ENCODE measurements at regions not wholly inside any gene's neighbourhood (a gene's known extent, or its start where the extent isn't known, plus 50 kb on each side); places are given as distances from the start of the nearest gene placed in this dataset.

DNA sequence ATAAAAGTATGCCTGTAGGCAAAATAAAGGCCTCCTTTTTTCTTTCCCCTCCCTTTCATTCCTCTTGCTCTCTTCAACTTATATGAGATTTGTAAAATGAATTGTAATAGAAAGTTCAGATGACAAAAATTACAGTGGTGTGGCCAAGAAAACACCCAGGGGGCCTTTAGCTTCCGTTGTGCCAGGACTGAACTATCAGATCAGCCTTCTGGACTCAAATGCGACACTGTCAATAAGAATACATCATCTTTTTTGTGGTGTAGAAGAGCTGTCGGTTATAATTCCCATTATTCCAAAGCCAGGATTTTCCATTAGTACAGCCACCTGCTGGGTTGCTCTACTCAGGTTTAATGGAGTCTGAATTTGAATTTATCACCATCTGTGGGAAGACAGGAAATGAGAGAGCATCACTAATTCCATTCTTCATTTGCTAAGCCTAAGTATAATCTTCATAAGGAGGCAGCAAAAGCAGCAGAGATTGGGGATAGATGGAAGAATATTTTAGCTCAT is 443.4 kb downstream of the ANXA1 start:
- H3K27ac ChIP-seq (ENCODE audit: low read depth, low read length) = no peak overlapping the region
- peaks cover 10% of the 10 kb centered on the region for H3K4me1 ChIP-seq (ENCODE audit: control insufficient read depth, insufficient read depth, low read length)
- no peaks in the 10 kb centered on the region for H3K9me3 ChIP-seq (ENCODE audit: control insufficient read depth, insufficient read depth, low read depth, low read length)
- no peaks in the 10 kb centered on the region for H3K27me3 ChIP-seq (ENCODE audit: control insufficient read depth, insufficient read depth, low read length)
- no peaks in the 10 kb centered on the region for H3K36me3 ChIP-seq (ENCODE audit: control insufficient read depth, insufficient read depth, low read length)
- H3K4me3 ChIP-seq (ENCODE audit: low read depth, low read length) = no peak overlapping the region
- no peak overlapping the region for H3K9ac ChIP-seq (ENCODE audit: low read length)

DNA sequence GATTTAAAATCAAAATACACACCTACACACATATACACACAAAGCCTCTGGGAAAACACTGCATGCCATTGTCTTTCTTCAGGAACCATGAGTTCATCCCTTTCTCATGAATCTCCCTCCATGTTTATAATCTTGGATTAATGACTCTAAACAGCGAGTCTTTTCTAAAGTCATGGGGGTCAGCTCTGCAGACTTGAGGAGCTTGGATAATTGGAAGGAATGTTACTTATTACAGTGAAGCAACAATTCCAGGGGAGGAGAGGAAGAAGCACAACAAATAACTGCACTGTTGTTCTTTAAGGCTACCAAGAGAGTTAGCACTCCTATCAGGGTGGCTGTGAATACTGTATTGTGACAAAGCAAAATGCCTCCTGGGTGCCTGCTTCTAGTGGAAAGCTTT is 444.7 kb downstream of the ANXA1 start:
- no peaks in the 10 kb centered on the region for H3K36me3 ChIP-seq (ENCODE audit: control insufficient read depth, insufficient read depth, low read length)
- no peak overlapping the region for H3K4me3 ChIP-seq (ENCODE audit: low read depth, low read length)
- H3K9me3 ChIP-seq (ENCODE audit: control insufficient read depth, insufficient read depth, low read depth, low read length) = no peaks in the 10 kb centered on the region
- no peaks in the 10 kb centered on the region for H3K27me3 ChIP-seq (ENCODE audit: control insufficient read depth, insufficient read depth, low read length)
- H3K4me1 ChIP-seq (ENCODE audit: control insufficient read depth, insufficient read depth, low read length) = peaks cover 10% of the 10 kb centered on the region
- no peak overlapping the region for H3K27ac ChIP-seq (ENCODE audit: low read depth, low read length)
- H3K9ac ChIP-seq (ENCODE audit: low read length) = no peak overlapping the region

DNA sequence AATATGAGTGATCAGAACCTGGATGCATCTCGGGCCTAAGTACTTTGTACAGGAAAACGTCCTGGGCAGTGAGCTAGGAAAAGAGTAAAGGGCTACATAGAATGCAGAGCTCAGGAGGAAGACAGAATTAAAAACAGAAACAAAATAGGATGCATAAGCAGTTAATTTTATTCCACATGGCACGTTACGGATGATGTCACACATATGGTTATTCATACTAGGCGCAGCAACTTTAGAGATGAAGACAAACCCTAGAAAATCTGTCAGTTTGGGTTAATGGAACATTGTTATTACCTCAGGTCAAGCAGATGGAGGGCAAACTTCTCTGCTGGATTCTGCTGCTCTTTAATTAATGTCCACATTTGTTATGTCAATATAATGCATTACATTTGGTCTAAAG is 445.4 kb downstream of the ANXA1 start:
- Histone ChIP-seq H3K9me3 (ENCODE audit: control insufficient read depth, insufficient read depth, low read depth, low read length) (no peaks in the 10 kb centered on the region), H3K36me3 (ENCODE audit: control insufficient read depth, insufficient read depth, low read length) (no peaks in the 10 kb centered on the region), H3K27me3 (ENCODE audit: control insufficient read depth, insufficient read depth, low read length) (no peaks in the 10 kb centered on the region), H3K9ac (ENCODE audit: low read length) (no peak overlapping the region), H3K4me1 (ENCODE audit: control insufficient read depth, insufficient read depth, low read length) (peaks cover 10% of the 10 kb centered on the region), H3K27ac (ENCODE audit: low read depth, low read length) (no peak overlapping the region), H3K4me3 (ENCODE audit: low read depth, low read length) (no peak overlapping the region)

DNA sequence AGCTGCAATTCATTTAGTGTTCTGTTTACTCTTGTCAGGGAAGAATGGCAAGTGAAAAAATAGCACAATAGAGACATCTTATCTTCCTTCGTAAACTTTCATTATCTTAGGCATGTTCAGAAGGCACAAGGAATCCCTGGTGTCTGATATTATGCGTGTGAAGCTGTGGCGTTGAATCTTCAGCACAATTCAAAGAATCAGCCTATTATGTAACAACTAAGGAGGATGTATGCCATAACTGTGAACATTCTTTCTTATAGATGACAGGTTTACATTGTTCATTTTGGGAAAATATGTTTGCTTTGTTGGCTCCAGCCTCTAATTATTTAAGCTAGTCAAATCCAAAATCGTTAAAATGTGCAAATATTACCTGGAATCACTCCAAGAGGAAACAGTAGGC is 446.1 kb downstream of the ANXA1 start:
- H3K4me3 ChIP-seq (ENCODE audit: low read depth, low read length) = no peak overlapping the region
- no peaks in the 10 kb centered on the region for H3K36me3 ChIP-seq (ENCODE audit: control insufficient read depth, insufficient read depth, low read length)

DNA sequence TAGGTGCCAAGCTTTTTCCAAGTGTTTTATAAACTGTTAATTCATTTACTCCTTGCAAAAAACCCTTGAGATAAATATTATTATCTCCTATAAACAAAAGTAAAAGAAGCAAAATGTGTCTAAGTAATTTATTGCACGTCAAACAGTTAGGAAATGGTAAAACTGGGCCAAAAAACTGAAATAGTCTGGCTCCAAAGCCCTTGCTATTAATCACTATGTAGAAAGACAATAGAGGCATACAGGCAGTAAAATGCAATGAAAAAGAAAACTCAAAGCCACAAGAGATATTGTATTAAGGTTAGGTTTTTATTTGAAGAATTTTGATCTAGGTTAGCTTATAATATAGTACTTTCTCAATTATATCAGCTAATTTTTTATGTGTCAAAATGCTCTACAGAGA is 457.7 kb downstream of the ANXA1 start:
- Histone ChIP-seq H3K4me3 (ENCODE audit: low read depth, low read length) (no peak overlapping the region), H3K9me3 (ENCODE audit: control insufficient read depth, insufficient read depth, low read depth, low read length) (no peaks in the 10 kb centered on the region), H3K36me3 (ENCODE audit: control insufficient read depth, insufficient read depth, low read length) (no peaks in the 10 kb centered on the region), H3K27ac (ENCODE audit: low read depth, low read length) (no peak overlapping the region), H3K27me3 (ENCODE audit: control insufficient read depth, insufficient read depth, low read length) (no peaks in the 10 kb centered on the region), H3K9ac (ENCODE audit: low read length) (no peak overlapping the region), H3K4me1 (ENCODE audit: control insufficient read depth, insufficient read depth, low read length) (peaks cover 2% of the 10 kb centered on the region; the same call in 1 of the 2 replicates)

More for the DNA sequence above, 446.1 kb downstream of the ANXA1 start:
- H3K9me3 ChIP-seq (ENCODE audit: control insufficient read depth, insufficient read depth, low read depth, low read length) = no peaks in the 10 kb centered on the region
- no peak overlapping the region for H3K27ac ChIP-seq (ENCODE audit: low read depth, low read length)
- peaks cover 10% of the 10 kb centered on the region for H3K4me1 ChIP-seq (ENCODE audit: control insufficient read depth, insufficient read depth, low read length)
- H3K27me3 ChIP-seq (ENCODE audit: control insufficient read depth, insufficient read depth, low read length) = no peaks in the 10 kb centered on the region
- no peak overlapping the region for H3K9ac ChIP-seq (ENCODE audit: low read length)

DNA sequence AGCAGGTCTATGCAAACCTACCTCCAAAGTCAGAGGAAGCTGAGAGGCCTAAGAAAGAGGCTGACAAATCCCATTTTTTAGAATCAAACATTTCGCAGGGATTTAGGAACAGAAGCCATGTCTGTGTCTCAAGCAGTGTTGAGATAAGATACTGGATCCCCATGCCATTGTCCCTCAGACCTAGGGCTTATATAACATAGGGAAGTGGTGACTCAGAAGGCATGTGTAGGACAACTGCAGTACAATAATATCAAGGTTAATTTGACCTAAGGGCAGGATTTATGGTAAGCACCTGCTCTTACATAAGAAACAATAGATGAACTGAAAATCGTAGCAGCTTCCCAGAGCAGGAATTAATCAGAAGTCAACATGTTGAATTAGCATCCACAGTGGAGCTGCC is 459.4 kb downstream of the ANXA1 start:
- H3K27me3 ChIP-seq (ENCODE audit: control insufficient read depth, insufficient read depth, low read length) = no peaks in the 10 kb centered on the region

DNA sequence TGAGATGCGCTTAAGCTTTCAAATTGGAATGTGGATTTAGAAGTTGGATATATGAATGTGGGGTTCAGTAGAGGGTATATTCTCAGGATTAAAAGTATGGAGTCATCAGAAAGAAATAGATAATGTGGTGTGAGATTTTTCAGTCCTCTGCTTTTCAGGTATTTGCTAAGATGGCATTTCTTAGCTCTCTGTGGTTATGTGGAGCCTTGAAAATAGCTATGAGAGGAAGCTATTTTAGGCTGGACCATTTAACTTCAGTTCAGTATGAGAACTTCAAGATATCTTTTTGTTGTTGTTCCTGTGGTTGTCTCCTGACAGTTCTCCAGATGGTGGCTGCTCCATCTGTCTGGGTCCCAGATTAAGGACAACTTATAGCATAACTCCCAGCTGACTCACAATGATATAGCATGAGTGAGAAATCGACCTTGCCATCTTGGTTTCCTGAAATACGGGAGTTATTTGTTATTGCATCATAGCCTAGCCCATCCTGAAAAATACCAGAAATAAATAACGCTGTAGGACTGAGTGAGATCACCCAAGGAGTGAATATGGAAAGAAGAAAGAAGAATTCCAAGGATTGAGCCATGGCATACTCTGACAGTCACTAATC is 461.5 kb downstream of the ANXA1 start:
- Histone ChIP-seq H3K9ac (ENCODE audit: low read length) (no peak overlapping the region), H3K4me3 (ENCODE audit: low read depth, low read length) (no peak overlapping the region), H3K27ac (ENCODE audit: low read depth, low read length) (no peak overlapping the region), H3K27me3 (ENCODE audit: control insufficient read depth, insufficient read depth, low read length) (no peaks in the 10 kb centered on the region), H3K36me3 (ENCODE audit: control insufficient read depth, insufficient read depth, low read length) (no peaks in the 10 kb centered on the region), H3K9me3 (ENCODE audit: control insufficient read depth, insufficient read depth, low read depth, low read length) (no peaks in the 10 kb centered on the region), H3K4me1 (ENCODE audit: control insufficient read depth, insufficient read depth, low read length) (peaks cover 17% of the 10 kb centered on the region)

More for the DNA sequence above, 459.4 kb downstream of the ANXA1 start:
- Histone ChIP-seq H3K9me3 (ENCODE audit: control insufficient read depth, insufficient read depth, low read depth, low read length) (no peaks in the 10 kb centered on the region), H3K4me3 (ENCODE audit: low read depth, low read length) (no peak overlapping the region), H3K36me3 (ENCODE audit: control insufficient read depth, insufficient read depth, low read length) (no peaks in the 10 kb centered on the region), H3K4me1 (ENCODE audit: control insufficient read depth, insufficient read depth, low read length) (peaks cover 15% of the 10 kb centered on the region), H3K27ac (ENCODE audit: low read depth, low read length) (no peak overlapping the region), H3K9ac (ENCODE audit: low read length) (no peak overlapping the region)

DNA sequence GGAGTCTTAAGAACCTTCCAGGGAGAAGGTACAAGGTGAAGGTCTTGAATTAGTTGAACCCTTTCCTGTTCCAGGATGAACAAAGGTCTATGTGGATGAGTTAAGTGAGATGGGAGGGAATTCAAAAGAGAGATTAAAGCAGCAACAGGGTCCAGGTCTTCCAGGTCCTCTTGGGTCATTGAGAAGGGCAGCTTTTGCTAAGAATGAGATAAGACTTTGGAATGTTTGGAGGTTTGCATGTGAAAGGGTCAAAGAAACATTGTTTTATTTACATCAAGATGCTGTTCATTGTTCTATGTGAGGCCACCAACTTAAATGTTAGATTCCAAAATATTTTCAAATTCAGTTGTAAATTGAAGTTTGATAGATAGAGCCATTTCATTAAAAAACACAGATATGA is 463.9 kb downstream of the ANXA1 start:
- Histone ChIP-seq H3K27me3 (ENCODE audit: control insufficient read depth, insufficient read depth, low read length) (no peaks in the 10 kb centered on the region), H3K36me3 (ENCODE audit: control insufficient read depth, insufficient read depth, low read length) (no peaks in the 10 kb centered on the region), H3K4me1 (ENCODE audit: control insufficient read depth, insufficient read depth, low read length) (peaks cover 17% of the 10 kb centered on the region), H3K9ac (ENCODE audit: low read length) (no peak overlapping the region), H3K27ac (ENCODE audit: low read depth, low read length) (peak overlapping the region; percentile 65; the same call in 1 of the 2 replicates), H3K9me3 (ENCODE audit: control insufficient read depth, insufficient read depth, low read depth, low read length) (no peaks in the 10 kb centered on the region), H3K4me3 (ENCODE audit: low read depth, low read length) (no peak overlapping the region)

DNA sequence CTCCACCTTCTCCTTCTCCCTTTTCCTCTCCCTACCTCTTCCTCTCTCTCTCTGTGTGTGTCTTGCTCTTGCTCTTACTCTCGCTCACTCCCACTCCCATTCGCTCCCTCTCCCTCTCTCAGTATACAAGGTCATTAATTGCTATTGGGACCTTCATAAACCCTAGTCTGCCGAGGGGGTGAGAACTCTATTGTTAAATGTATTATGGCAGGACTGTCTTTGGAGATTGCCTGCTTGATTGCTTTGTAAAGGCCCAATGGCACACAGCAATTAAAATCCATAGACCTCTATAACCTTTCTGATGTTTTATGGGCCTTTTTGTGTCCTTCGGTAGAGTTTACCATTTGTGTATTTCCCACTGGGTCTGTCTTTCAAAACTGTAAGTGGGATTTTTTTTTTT is 465.9 kb downstream of the ANXA1 start:
- H3K4me3 ChIP-seq (ENCODE audit: low read depth, low read length) = no peak overlapping the region
- no peaks in the 10 kb centered on the region for H3K27me3 ChIP-seq (ENCODE audit: control insufficient read depth, insufficient read depth, low read length)
- H3K4me1 ChIP-seq (ENCODE audit: control insufficient read depth, insufficient read depth, low read length) = peaks cover 15% of the 10 kb centered on the region
- H3K27ac ChIP-seq (ENCODE audit: low read depth, low read length) = no peak overlapping the region
- H3K9me3 ChIP-seq (ENCODE audit: control insufficient read depth, insufficient read depth, low read depth, low read length) = no peaks in the 10 kb centered on the region
- no peaks in the 10 kb centered on the region for H3K36me3 ChIP-seq (ENCODE audit: control insufficient read depth, insufficient read depth, low read length)
- H3K9ac ChIP-seq (ENCODE audit: low read length) = no peak overlapping the region

DNA sequence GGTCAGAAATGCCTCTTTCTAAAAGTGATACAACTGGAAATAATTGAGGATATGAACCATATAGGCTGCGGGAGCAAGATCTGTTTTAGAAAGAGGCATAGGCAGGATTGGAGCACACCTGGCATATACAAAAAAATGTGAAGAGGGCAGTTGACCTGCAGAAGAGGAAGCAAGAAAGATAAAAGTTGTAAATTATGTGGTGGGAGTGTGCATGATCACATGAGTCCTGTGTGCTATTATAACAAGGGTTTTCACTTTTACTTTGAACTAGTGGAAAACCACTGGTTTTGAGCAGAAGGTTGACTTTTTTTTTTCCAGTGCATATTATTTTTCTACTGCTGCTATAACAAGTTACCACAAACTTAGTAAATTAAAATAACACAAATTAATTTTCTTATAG is 489.3 kb downstream of the ANXA1 start:
- Histone ChIP-seq H3K9ac (ENCODE audit: low read length) (no peak overlapping the region), H3K9me3 (ENCODE audit: control insufficient read depth, insufficient read depth, low read depth, low read length) (no peaks in the 10 kb centered on the region), H3K4me1 (ENCODE audit: control insufficient read depth, insufficient read depth, low read length) (peaks cover 4% of the 10 kb centered on the region; the same call in 1 of the 2 replicates), H3K27ac (ENCODE audit: low read depth, low read length) (no peak overlapping the region), H3K36me3 (ENCODE audit: control insufficient read depth, insufficient read depth, low read length) (no peaks in the 10 kb centered on the region), H3K27me3 (ENCODE audit: control insufficient read depth, insufficient read depth, low read length) (no peaks in the 10 kb centered on the region), H3K4me3 (ENCODE audit: low read depth, low read length) (no peak overlapping the region)

DNA sequence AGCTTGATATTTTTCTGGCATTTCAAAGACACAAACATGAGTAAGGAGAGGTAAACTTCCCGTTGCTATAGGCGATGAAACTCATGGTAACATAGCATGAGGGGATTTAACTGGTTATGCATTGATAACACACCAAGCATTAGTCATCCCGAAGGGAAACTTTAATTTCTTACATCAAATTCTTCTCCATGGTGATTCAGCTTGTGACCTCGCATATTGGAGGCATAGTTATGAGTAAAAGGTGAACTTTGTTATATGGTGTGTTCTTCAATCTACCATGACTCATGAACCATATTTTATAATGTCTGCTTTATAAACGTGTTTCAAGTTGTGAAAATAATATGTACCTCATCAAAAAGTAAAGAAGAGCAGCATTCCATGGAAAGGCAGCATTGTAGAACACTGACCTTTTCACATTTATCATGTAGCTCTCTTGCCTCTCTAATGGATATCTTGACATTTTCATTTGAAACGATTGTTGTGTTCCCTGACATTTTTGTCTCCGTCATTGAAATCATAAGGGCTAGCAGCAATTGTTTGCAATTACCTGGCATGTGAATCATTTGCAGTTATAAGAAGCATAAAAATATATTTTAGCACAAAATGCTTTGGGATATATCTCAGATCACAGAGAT is 491.8 kb downstream of the ANXA1 start:
- H3K4me1 ChIP-seq (ENCODE audit: control insufficient read depth, insufficient read depth, low read length) = peaks cover 4% of the 10 kb centered on the region; the same call in 1 of the 2 replicates
- no peak overlapping the region for H3K4me3 ChIP-seq (ENCODE audit: low read depth, low read length)
- H3K9ac ChIP-seq (ENCODE audit: low read length) = no peak overlapping the region
- H3K27me3 ChIP-seq (ENCODE audit: control insufficient read depth, insufficient read depth, low read length) = no peaks in the 10 kb centered on the region
- no peaks in the 10 kb centered on the region for H3K9me3 ChIP-seq (ENCODE audit: control insufficient read depth, insufficient read depth, low read depth, low read length)
- H3K27ac ChIP-seq (ENCODE audit: low read depth, low read length) = no peak overlapping the region
- H3K36me3 ChIP-seq (ENCODE audit: control insufficient read depth, insufficient read depth, low read length) = no peaks in the 10 kb centered on the region

Data from HUES6 (cell line).